VCaP (cell line): ENCODE measurements at regions not wholly inside any gene's neighbourhood (a gene's known extent, or its start where the extent isn't known, plus 50 kb on each side); places are given as distances from the start of the nearest gene placed in this dataset.

Experiments used
- H3K27ac ChIP-seq: fragments of 450-650 bp; 2 replicates; pipeline ENCODE4 v1.5.1; 2017
- CTCF ChIP-seq: fragments of 450-650 bp; conservative IDR thresholded peaks from 2 replicates; pipeline ENCODE4 v1.5.1; 2017; ENCODE audit warnings: mild to moderate bottlenecking, moderate library complexity

- TF ChIP-seq CTCF, result no peak
- no peak overlapping the region for H3K27ac ChIP-seq
Measured at GRCh38 chr15:69543681-69544364, 91.2 kb downstream of the RPLP1 start.

DNA sequence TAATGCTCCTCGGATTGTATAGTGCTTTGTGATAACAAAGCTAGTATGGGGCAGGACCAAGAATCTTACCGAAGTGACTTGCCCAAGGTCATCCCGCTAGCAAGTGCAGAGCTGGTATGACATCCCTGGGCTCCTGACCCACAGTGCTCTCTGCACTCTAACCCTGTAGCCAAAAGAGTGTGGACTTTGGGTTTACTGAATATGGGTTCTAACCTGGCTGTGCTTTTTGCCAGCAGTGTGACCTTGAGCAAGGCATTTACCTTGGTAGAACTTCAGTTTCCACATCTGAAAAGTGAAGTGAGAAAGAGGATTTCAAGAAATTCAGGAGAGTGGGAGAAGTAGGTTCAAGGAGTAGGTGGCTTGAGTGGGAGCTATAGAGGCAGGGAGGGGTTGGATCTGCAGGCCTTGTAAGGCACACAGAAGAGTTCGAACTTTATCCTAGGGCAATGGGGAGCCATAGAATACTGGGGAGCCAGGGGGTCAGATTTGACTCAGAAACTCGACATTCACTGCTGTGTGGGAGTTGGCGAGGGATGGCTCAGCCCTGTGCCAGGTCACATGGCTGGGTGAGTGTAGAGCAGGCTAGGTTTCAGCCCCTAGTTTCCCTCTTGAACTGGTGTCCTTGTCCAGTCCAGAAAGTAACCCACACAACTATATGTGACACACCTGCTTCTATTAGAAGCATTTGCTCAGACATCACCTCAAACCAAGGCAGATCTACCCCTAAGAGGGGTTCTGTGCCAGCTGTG lies 91.9 kb downstream of the RPLP1 start:
- H3K27ac ChIP-seq, result no peak overlapping the region
- no peak for TF ChIP-seq CTCF

DNA sequence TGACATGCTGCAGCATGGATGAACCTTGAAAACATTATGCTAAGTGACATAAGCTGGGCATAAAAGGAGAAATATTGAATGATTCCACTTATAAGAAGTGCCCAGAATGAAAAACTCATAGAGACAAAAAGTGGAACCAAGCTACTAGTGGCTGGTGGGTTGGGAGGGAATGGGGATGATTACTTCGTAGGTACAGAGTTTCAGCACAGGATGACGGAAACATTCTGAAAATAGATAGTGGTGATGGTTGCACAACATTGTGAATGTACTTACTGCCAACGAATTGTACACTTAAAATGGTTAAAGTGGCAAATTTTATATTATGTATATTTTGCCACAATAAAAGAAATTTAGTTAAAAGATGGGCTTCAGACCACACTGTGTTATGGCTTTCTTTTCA lies 93.6 kb downstream of the RPLP1 start:
- no peak overlapping the region for H3K27ac ChIP-seq
- no peak for TF ChIP-seq CTCF

- TF ChIP-seq CTCF, result no peak
- H3K27ac ChIP-seq, result no peak overlapping the region
Measured at GRCh38 chr15:69548395-69549180, 96.0 kb downstream of the RPLP1 start.

- peak overlapping the region; percentile 99 for H3K27ac ChIP-seq
Measured at GRCh38 chr15:69551391-69552056, 98.9 kb downstream of the RPLP1 start.

GRCh38 chr15:69552057-69552815 lies 99.6 kb downstream of the RPLP1 start:
- H3K27ac ChIP-seq, result peak overlapping the region; percentile 99
- TF ChIP-seq CTCF, result no peak

More at GRCh38 chr15:69551391-69552056, 98.9 kb downstream of the RPLP1 start:
- no peak for TF ChIP-seq CTCF
